ENCODE measurements at regions not wholly inside any gene's neighbourhood (a gene's known extent, or its start where the extent isn't known, plus 50 kb on each side); places are given as distances from the start of the nearest gene placed in this dataset.

GRCh38 chr4:186915816-186916215, 192.2 kb upstream of the FAT1 start:
- no peak for DNase-seq (ENCODE audit: insufficient read length, low spot score, missing footprints)
- Histone ChIP-seq H3K36me3 (ENCODE audit: insufficient read depth, low read length) (no peaks in the 10 kb centered on the region), H3K27me3 (ENCODE audit: insufficient read depth, low read length) (no peaks in the 10 kb centered on the region), H3K27ac (ENCODE audit: low read depth, low read length) (no peak overlapping the region), H3K9me3 (ENCODE audit: low read depth, low read length) (no peaks in the 10 kb centered on the region), H3K79me2 (ENCODE audit: insufficient read depth, low read length) (no peaks in the 10 kb centered on the region), H3K4me3 (ENCODE audit: insufficient read depth, low read length) (no peak overlapping the region), H2AFZ (ENCODE audit: low read length) (no peak overlapping the region), H3K4me1 (ENCODE audit: insufficient read depth, low read length) (peaks cover 7% of the 10 kb centered on the region), H4K20me1 (ENCODE audit: insufficient read depth, low read length) (no peaks in the 10 kb centered on the region), H3K4me2 (ENCODE audit: insufficient read depth, low read length) (no peak overlapping the region)
- TF ChIP-seq, protein P1, sequence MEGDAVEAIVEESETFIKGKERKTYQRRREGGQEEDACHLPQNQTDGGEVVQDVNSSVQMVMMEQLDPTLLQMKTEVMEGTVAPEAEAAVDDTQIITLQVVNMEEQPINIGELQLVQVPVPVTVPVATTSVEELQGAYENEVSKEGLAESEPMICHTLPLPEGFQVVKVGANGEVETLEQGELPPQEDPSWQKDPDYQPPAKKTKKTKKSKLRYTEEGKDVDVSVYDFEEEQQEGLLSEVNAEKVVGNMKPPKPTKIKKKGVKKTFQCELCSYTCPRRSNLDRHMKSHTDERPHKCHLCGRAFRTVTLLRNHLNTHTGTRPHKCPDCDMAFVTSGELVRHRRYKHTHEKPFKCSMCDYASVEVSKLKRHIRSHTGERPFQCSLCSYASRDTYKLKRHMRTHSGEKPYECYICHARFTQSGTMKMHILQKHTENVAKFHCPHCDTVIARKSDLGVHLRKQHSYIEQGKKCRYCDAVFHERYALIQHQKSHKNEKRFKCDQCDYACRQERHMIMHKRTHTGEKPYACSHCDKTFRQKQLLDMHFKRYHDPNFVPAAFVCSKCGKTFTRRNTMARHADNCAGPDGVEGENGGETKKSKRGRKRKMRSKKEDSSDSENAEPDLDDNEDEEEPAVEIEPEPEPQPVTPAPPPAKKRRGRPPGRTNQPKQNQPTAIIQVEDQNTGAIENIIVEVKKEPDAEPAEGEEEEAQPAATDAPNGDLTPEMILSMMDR (IDR thresholded peaks at IDR 0.05; ENCODE audit: extremely low read depth, low read depth, low read length) = no peak

GRCh38 chr4:186917136-186917535, 193.5 kb upstream of the FAT1 start:
- no peaks in the 10 kb centered on the region for H3K36me3 ChIP-seq (ENCODE audit: insufficient read depth, low read length)
- no peak overlapping the region for H3K4me2 ChIP-seq (ENCODE audit: insufficient read depth, low read length)
- H3K4me3 ChIP-seq (ENCODE audit: insufficient read depth, low read length) = no peak overlapping the region
- no peak for DNase-seq (ENCODE audit: insufficient read length, low spot score, missing footprints)
- no peaks in the 10 kb centered on the region for H4K20me1 ChIP-seq (ENCODE audit: insufficient read depth, low read length)
- H3K4me1 ChIP-seq (ENCODE audit: insufficient read depth, low read length) = peaks cover 9% of the 10 kb centered on the region
- no peak overlapping the region for H2AFZ ChIP-seq (ENCODE audit: low read length)
- no peaks in the 10 kb centered on the region for H3K27me3 ChIP-seq (ENCODE audit: insufficient read depth, low read length)
- H3K27ac ChIP-seq (ENCODE audit: low read depth, low read length) = no peak overlapping the region
- no peaks in the 10 kb centered on the region for H3K79me2 ChIP-seq (ENCODE audit: insufficient read depth, low read length)
- no peaks in the 10 kb centered on the region for H3K9me3 ChIP-seq (ENCODE audit: low read depth, low read length)
- TF ChIP-seq, protein P1 (IDR thresholded peaks at IDR 0.05; ENCODE audit: extremely low read depth, low read depth, low read length) = no peak

DNA sequence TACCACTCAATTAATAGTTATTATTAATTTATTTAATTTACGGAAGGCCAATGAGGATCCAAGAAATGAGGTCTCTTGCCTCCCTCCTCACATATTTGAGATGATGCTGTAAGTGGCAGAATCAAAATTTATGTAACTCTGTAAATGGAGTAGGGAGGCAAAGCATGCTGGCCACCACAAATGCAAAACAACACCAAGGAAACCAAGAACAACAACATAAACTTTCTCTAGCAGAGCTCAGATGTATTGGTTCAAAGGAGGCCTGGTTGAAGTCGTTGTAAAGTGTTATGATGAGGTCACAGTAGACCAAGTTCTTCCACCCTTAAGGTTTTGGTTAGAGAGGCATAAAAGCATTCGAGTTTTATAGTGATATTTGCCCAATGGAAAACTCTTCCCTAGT, 194.8 kb upstream of the FAT1 start:
- Histone ChIP-seq H3K4me2 (ENCODE audit: insufficient read depth, low read length) (no peak overlapping the region), H4K20me1 (ENCODE audit: insufficient read depth, low read length) (no peaks in the 10 kb centered on the region), H3K9me3 (ENCODE audit: low read depth, low read length) (no peaks in the 10 kb centered on the region), H3K36me3 (ENCODE audit: insufficient read depth, low read length) (no peaks in the 10 kb centered on the region), H3K79me2 (ENCODE audit: insufficient read depth, low read length) (no peaks in the 10 kb centered on the region), H2AFZ (ENCODE audit: low read length) (no peak overlapping the region), H3K4me1 (ENCODE audit: insufficient read depth, low read length) (peaks cover 9% of the 10 kb centered on the region), H3K4me3 (ENCODE audit: insufficient read depth, low read length) (no peak overlapping the region), H3K27ac (ENCODE audit: low read depth, low read length) (no peak overlapping the region), H3K27me3 (ENCODE audit: insufficient read depth, low read length) (no peaks in the 10 kb centered on the region)
- TF ChIP-seq, protein P1 (IDR thresholded peaks at IDR 0.05; ENCODE audit: extremely low read depth, low read depth, low read length) = no peak
- no peak for DNase-seq (ENCODE audit: insufficient read length, low spot score, missing footprints)

- no peak overlapping the region for H2AFZ ChIP-seq (ENCODE audit: low read length)
- H3K36me3 ChIP-seq (ENCODE audit: insufficient read depth, low read length) = no peaks in the 10 kb centered on the region
- no peaks in the 10 kb centered on the region for H4K20me1 ChIP-seq (ENCODE audit: insufficient read depth, low read length)
- H3K4me3 ChIP-seq (ENCODE audit: insufficient read depth, low read length) = no peak overlapping the region
- H3K79me2 ChIP-seq (ENCODE audit: insufficient read depth, low read length) = no peaks in the 10 kb centered on the region
- H3K9me3 ChIP-seq (ENCODE audit: low read depth, low read length) = no peaks in the 10 kb centered on the region
- peaks cover 13% of the 10 kb centered on the region for H3K4me1 ChIP-seq (ENCODE audit: insufficient read depth, low read length)
- DNase-seq (ENCODE audit: insufficient read length, low spot score, missing footprints) = no peak
- TF ChIP-seq, protein P1 (IDR thresholded peaks at IDR 0.05; ENCODE audit: extremely low read depth, low read depth, low read length) = no peak
- H3K27ac ChIP-seq (ENCODE audit: low read depth, low read length) = no peak overlapping the region
- H3K4me2 ChIP-seq (ENCODE audit: insufficient read depth, low read length) = no peak overlapping the region
- no peaks in the 10 kb centered on the region for H3K27me3 ChIP-seq (ENCODE audit: insufficient read depth, low read length)
These were observed 195.7 kb upstream of the FAT1 start for GRCh38 chr4:186919340-186919739.
